H9 (cell line): ENCODE measurements at regions not wholly inside any gene's neighbourhood (a gene's known extent, or its start where the extent isn't known, plus 50 kb on each side); places are given as distances from the start of the nearest gene placed in this dataset.

Experiments
- DNase-seq: peaks from one replicate; pipeline ENCODE4 v3.0.0-alpha.2; 2017
- H2AFZ ChIP-seq: one replicate; pipeline ENCODE4 v1.6.1; 2013; ENCODE audit warnings: mild to moderate bottlenecking, low read length, control low read depth, moderate library complexity
- H2AK5ac ChIP-seq: 2 replicates; pipeline ENCODE4 v1.6.1; 2013; ENCODE audit warnings: low read length, control low read depth, mixed read lengths; ENCODE audit not compliant: insufficient read length
- H2BK120ac ChIP-seq: one replicate; pipeline ENCODE4 v1.6.1; 2013; ENCODE audit warnings: low read depth, mild to moderate bottlenecking, low read length, control low read depth, inconsistent platforms; ENCODE audit not compliant: poor library complexity, severe bottlenecking
- H2BK12ac ChIP-seq: 2 replicates; pipeline ENCODE4 v1.6.1; 2013; ENCODE audit warnings: low read length, control low read depth, mixed read lengths, low read depth; ENCODE audit not compliant: insufficient read length
- H2BK15ac ChIP-seq: 2 replicates; pipeline ENCODE4 v1.6.1; 2013; ENCODE audit warnings: low read depth, low read length, control low read depth
- H2BK20ac ChIP-seq: one replicate; pipeline ENCODE4 v1.6.1; 2013; ENCODE audit warnings: low read depth, mild to moderate bottlenecking, low read length, control low read depth, inconsistent platforms; ENCODE audit not compliant: poor library complexity, severe bottlenecking
- H2BK5ac ChIP-seq: 2 replicates; pipeline ENCODE4 v1.6.1; 2013; ENCODE audit warnings: low read length, control low read depth, mixed read lengths; ENCODE audit not compliant: insufficient read length
- H3K14ac ChIP-seq: 2 replicates; pipeline ENCODE4 v1.6.1; 2013; ENCODE audit warnings: low read length, control low read depth; ENCODE audit not compliant: insufficient read depth
- H3K18ac ChIP-seq: 2 replicates; pipeline ENCODE4 v1.6.1; 2013; ENCODE audit warnings: low read depth, mild to moderate bottlenecking, mixed read lengths, low read length, control low read depth; ENCODE audit not compliant: insufficient read length
- H3K23ac ChIP-seq: 2 replicates; pipeline ENCODE4 v1.6.1; 2013; ENCODE audit warnings: low read length, control low read depth, mixed read lengths, low read depth; ENCODE audit not compliant: insufficient read length
- H3K23me2 ChIP-seq: 2 replicates; pipeline ENCODE4 v1.6.1; 2013; ENCODE audit warnings: low read depth, mild to moderate bottlenecking, mixed read lengths, low read length, control low read depth; ENCODE audit not compliant: insufficient read length, poor library complexity, severe bottlenecking
- H3K27ac ChIP-seq: 2 replicates; pipeline ENCODE4 v1.5.1; 2013; ENCODE audit warnings: low read length, control low read depth, mixed read lengths, low read depth; ENCODE audit not compliant: insufficient read length
- H3K27me3 ChIP-seq: 2 replicates; pipeline ENCODE4 v1.6.1; 2013; ENCODE audit warnings: low read length, control low read depth, inconsistent platforms; ENCODE audit not compliant: insufficient read depth
- H3K4ac ChIP-seq: 2 replicates; pipeline ENCODE4 v1.6.1; 2013; ENCODE audit warnings: low read depth, mild to moderate bottlenecking, control low read depth, inconsistent platforms, low read length, moderate library complexity
- H3K4me1 ChIP-seq: 2 replicates; pipeline ENCODE4 v1.6.1; 2013; ENCODE audit warnings: low read length, control low read depth, inconsistent platforms; ENCODE audit not compliant: insufficient read depth
- H3K4me2 ChIP-seq: 2 replicates; pipeline ENCODE4 v1.6.1; 2013; ENCODE audit warnings: low read length, control low read depth, mixed read lengths; ENCODE audit not compliant: insufficient read length, insufficient read depth
- H3K56ac ChIP-seq: 2 replicates; pipeline ENCODE4 v1.6.1; 2013; ENCODE audit warnings: low read depth, mild to moderate bottlenecking, mixed read lengths, low read length, control low read depth; ENCODE audit not compliant: insufficient read length
- H3K79me1 ChIP-seq: 2 replicates; pipeline ENCODE4 v1.6.1; 2013; ENCODE audit warnings: low read depth, mild to moderate bottlenecking, moderate library complexity, low read length, control low read depth, inconsistent platforms; ENCODE audit not compliant: insufficient read depth, poor library complexity, severe bottlenecking
- H3K79me2 ChIP-seq: 2 replicates; pipeline ENCODE4 v1.6.1; 2013; ENCODE audit warnings: low read length, control low read depth, inconsistent platforms; ENCODE audit not compliant: insufficient read depth
- H3K9ac ChIP-seq: 2 replicates; pipeline ENCODE4 v1.6.1; 2013; ENCODE audit warnings: low read length, control low read depth, mixed read lengths; ENCODE audit not compliant: insufficient read length; ENCODE audit errors: extremely low read depth
- H3K9me3 ChIP-seq: one replicate; pipeline ENCODE4 v1.6.1; 2013; ENCODE audit warnings: low read depth, low read length, inconsistent platforms; ENCODE audit not compliant: control insufficient read depth
- H3T11ph ChIP-seq: one replicate; pipeline ENCODE4 v1.6.1; 2013; ENCODE audit warnings: mild to moderate bottlenecking, low read length, control low read depth, inconsistent platforms
- H4K20me1 ChIP-seq: one replicate; pipeline ENCODE4 v1.6.1; 2013; ENCODE audit not compliant: control insufficient read depth, insufficient read length, insufficient read depth
- H4K5ac ChIP-seq: 2 replicates; pipeline ENCODE4 v1.6.1; 2013; ENCODE audit warnings: low read depth, mild to moderate bottlenecking, mixed read lengths, low read length, control low read depth; ENCODE audit not compliant: insufficient read length
- H4K8ac ChIP-seq: replicated peaks from 2 replicates; pipeline ENCODE4 v1.6.1; 2013; ENCODE audit warnings: low read length, control low read depth, mixed read lengths, low read depth; ENCODE audit not compliant: insufficient read length
- H4K91ac ChIP-seq: 2 replicates; pipeline ENCODE4 v1.6.1; 2013; ENCODE audit warnings: low read depth, mild to moderate bottlenecking, moderate library complexity, mixed read lengths, low read length, control low read depth; ENCODE audit not compliant: insufficient read length
- H3K27ac Mint-ChIP-seq, 3 experiments: 2 replicates in 2 of 3; 3 replicates in 1 of 3; pipeline ENCODE4 v1.8.0; 2020 to 2021; ENCODE audit warnings: mixed read lengths in 3 of 3, mild to moderate bottlenecking in 1 of 3, moderate library complexity in 1 of 3
- H3K27me3 Mint-ChIP-seq: 2 replicates; pipeline ENCODE4 v1.8.0; 2021; ENCODE audit warnings: low read depth, mild to moderate bottlenecking, moderate library complexity, mixed read lengths
- H3K36me3 Mint-ChIP-seq, 3 experiments: 2 replicates in 2 of 3; 3 replicates in 1 of 3; pipeline ENCODE4 v1.8.0; 2020 to 2021; ENCODE audit warnings: low read depth in 3 of 3, mixed read lengths in 3 of 3; ENCODE audit not compliant: insufficient read depth in 1 of 3
- H3K4me1 Mint-ChIP-seq, 2 experiments: 2 replicates each; pipeline ENCODE4 v1.8.0; 2020; ENCODE audit warnings: mixed read lengths in 2 of 2
- H3K4me3 Mint-ChIP-seq, 2 experiments: 2 replicates in 1 of 2; 3 replicates in 1 of 2; pipeline ENCODE4 v1.8.0; 2020 to 2021; ENCODE audit warnings: mild to moderate bottlenecking in 2 of 2, mixed read lengths in 2 of 2, moderate library complexity in 1 of 2
- H3K9me3 Mint-ChIP-seq, 2 experiments: 2 replicates in 1 of 2; 3 replicates in 1 of 2; pipeline ENCODE4 v1.8.0; 2020; ENCODE audit warnings: mild to moderate bottlenecking in 2 of 2, mixed read lengths in 2 of 2, moderate library complexity in 1 of 2
- CTCF ChIP-seq: fragments of 200-600 bp; sonication (generic); conservative IDR thresholded peaks from 3 replicates; pipeline ENCODE4 v1.8.0; 2021; ENCODE audit warnings: antibody characterized with exemption, mild to moderate bottlenecking
- WGBS: extraction: QIAGEN DNeasy Blood & Tissue Kit; methylation state at CpG from one replicate; pipeline ENCODE4 v1.1.7; 2013; ENCODE audit warnings: missing lambda C conversion rate, low lambda C conversion rate, mixed read lengths; ENCODE audit not compliant: insufficient read length; ENCODE audit errors: extremely low coverage; 5-methylcytosine and 5-hydroxymethylcytosine counted together

GRCh38 chr6:97563529-97563928, 280.5 kb upstream of the MMS22L start:
- no peak overlapping the region for H2BK120ac ChIP-seq
- no peak overlapping the region for H3K9ac ChIP-seq
- H3K14ac ChIP-seq: no peak overlapping the region
- H3K9me3 Mint-ChIP-seq: no peaks in the 10 kb centered on the region
- peaks cover 2 to 3% of the 10 kb centered on the region in 2 experiments; a peak in 3 of 4 replicates for H3K4me1 Mint-ChIP-seq
- no peaks in the 10 kb centered on the region for H4K20me1 ChIP-seq
- DNase-seq: peak; percentile 28
- no peak overlapping the region for H2AK5ac ChIP-seq
- H3K4me2 ChIP-seq: no peak overlapping the region
- H3K4me3 Mint-ChIP-seq: no peak overlapping the region
- H2BK20ac ChIP-seq: no peak overlapping the region
- no peak overlapping the region for H3T11ph ChIP-seq
- no peaks in the 10 kb centered on the region for H3K23me2 ChIP-seq
- no peak overlapping the region for H3K56ac ChIP-seq
- H3K27ac Mint-ChIP-seq: peak overlapping the region in 1 of 3 experiments; percentile 59; a peak in 2 of 7 replicates
- H3K36me3 Mint-ChIP-seq: peaks cover 0 to 4% (median 0%) of the 10 kb centered on the region in 3 experiments; a peak in 1 of 7 replicates
- no peak overlapping the region for H2BK12ac ChIP-seq
- H3K27ac ChIP-seq: no peak overlapping the region
- no peak for TF ChIP-seq CTCF
- no peaks in the 10 kb centered on the region for H3K9me3 ChIP-seq
- no peak overlapping the region for H3K4ac ChIP-seq
- no CpG with 5 or more reads among the region's 5 CpGs for WGBS
- no peak overlapping the region for H3K23ac ChIP-seq
- no peak overlapping the region for H4K5ac ChIP-seq
- H2BK15ac ChIP-seq: no peak overlapping the region
- no peak overlapping the region for H2BK5ac ChIP-seq
- H4K8ac ChIP-seq: no peak overlapping the region
- peaks cover 4% of the 10 kb centered on the region; the same call in 1 of the 2 replicates for H3K27me3 Mint-ChIP-seq
- H3K79me2 ChIP-seq: no peaks in the 10 kb centered on the region
- no peak overlapping the region for H2AFZ ChIP-seq
- H3K79me1 ChIP-seq: no peaks in the 10 kb centered on the region
- H3K18ac ChIP-seq: no peak overlapping the region
- no peaks in the 10 kb centered on the region for H3K27me3 ChIP-seq
- no peak overlapping the region for H4K91ac ChIP-seq
- H3K4me1 ChIP-seq: no peaks in the 10 kb centered on the region
